DMS53 (cell line): ENCODE measurements at regions not wholly inside any gene's neighbourhood (a gene's known extent, or its start where the extent isn't known, plus 50 kb on each side); places are given as distances from the start of the nearest gene placed in this dataset.

ENCODE experiments used
- DNase-seq: peaks from one replicate; lab custom pipeline; 2025; lab: John Stamatoyannopoulos, UW

- no peak for DNase-seq
Measured at GRCh38 chr21:39024538-39024937, 158.7 kb downstream of the PSMG1 start.

- peak; percentile 47 for DNase-seq
Measured at GRCh38 chr21:39022863-39023693, 160.2 kb downstream of the PSMG1 start.

GRCh38 chr21:39022466-39022862 lies 160.8 kb downstream of the PSMG1 start:
- DNase-seq = no peak

DNA sequence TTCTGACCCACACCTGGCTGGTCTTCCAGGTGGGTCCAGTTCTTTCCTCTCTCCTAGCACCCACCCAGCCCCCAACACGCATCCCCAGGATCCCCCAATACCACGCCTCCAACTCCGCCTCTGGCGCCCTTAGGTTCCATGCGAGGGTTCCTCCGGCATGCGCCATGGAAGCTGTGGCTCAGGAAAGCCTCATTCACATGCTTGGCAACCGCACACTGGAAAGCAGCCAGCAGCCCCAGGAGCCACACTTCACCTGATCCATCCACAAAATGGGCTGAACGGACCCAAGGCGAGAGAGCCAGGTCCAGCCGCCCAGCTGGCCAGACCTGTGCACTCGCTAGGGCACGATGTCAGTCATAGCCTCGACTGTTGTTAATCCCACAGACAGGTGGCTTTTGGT lies 161.2 kb downstream of the PSMG1 start:
- no peak for DNase-seq

GRCh38 chr21:39021478-39021832 lies 161.8 kb downstream of the PSMG1 start:
- DNase-seq = no peak

GRCh38 chr21:39020751-39021477 lies 162.3 kb downstream of the PSMG1 start:
- no peak for DNase-seq

- no peak for DNase-seq
Measured at GRCh38 chr21:39018730-39019129, 164.5 kb downstream of the PSMG1 start.

DNA sequence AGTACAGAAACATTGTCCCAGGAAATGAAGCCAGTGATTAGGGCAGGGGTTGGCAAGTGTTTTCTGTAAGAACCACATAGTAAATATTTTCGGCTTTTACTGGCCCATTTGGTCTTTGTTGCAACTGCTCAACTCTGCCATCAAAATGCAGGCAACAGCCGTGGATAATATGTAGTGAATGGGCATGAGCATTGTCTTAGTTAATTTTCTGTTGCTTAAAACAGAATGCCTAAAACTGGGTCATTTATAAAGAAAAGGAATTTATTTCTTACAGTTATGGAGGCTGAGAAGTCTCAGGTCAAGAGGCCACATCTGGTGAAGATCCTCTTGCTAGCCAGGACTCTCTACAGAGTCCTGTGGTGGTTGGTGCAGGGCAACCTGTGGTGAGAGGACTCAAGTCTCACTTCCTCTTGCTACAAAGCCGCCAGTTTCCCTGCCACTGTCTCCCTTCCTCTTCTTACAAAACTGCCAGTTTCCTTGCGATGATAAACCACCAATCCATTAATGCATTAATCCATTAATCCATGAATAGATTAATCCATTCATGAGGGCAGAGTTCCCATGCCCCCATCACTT lies 166.4 kb downstream of the PSMG1 start:
- no peak for DNase-seq

DNA sequence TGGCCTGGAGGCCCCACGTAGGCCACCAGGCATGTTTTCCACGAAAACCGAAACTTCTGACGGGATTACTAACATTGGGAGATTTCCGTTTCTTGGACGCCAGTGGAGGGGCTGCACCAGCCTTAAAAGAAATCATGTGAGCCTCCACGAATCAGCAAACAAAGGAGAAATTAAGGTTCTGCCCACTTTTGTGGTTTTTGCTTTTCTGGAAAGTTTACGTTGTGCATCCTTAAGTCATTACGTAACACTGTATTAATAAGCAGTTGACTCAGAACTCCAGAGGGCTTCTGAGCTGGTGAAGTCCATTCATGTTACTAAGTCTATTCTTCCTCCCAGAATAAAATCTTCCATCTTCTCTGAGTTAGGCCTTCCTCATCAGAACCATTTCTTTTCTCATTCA lies 168.5 kb downstream of the PSMG1 start:
- DNase-seq = no peak

- DNase-seq = no peak
Measured at GRCh38 chr21:39012326-39013230, 170.7 kb downstream of the PSMG1 start.

DNA sequence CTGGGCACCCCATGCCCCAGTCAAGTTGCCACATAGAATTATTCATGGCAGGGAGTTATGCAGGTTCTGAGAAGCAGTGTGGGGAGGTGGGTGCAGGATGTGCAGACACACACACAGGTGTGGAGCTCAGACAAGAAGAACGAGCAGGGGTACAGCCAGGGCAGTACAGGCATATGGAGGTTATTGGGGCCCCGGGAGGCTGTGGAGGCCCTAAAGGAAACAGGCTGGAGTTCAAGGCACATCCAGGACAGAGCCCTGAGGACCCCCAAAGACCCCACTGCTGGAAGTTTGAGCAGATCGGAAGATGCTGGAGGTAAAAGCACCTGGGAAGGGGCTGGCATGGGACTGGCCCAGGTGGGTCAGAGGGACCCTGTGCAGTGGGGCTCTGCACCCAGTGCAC lies 171.3 kb downstream of the PSMG1 start:
- DNase-seq = no peak

DNA sequence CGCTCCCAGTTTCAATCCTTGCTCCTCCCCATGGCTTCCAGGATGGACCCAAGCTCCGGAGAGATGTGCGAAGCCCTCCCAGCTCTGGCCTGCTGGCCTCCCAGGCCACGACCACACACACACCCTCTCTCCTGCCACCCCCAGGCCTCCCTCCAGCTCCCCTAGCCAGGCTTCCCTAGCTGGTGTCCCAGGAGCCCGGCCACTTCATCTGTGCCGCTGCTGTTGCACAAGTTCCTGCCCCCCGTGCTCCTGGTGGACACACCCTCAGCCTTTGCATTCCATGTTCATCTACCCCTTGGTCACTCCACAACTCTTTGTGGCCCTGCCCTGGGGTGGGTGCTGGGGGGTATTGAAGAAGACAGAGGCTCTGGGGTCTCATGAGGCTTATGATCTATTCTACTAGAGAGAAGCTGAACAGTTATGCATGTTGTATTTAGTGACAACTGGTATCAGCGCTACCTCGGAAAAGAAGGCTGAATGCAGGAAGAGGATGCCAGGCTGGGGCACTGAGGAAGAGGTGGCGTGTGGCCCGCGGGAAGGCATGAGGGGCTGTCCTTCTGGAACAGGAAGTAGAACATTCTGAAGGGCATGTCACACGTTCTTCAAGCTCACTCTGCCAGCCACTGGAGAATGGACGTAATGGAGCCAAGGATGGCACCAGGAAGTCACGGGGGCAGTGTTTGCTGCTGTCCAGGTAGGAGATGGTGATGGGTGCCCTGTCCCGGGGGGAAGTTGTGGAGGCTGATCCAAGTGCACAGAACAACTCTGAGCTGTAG lies 172.4 kb downstream of the PSMG1 start:
- no peak for DNase-seq

GRCh38 chr21:39009587-39010225 lies 173.5 kb downstream of the PSMG1 start:
- no peak for DNase-seq

DNA sequence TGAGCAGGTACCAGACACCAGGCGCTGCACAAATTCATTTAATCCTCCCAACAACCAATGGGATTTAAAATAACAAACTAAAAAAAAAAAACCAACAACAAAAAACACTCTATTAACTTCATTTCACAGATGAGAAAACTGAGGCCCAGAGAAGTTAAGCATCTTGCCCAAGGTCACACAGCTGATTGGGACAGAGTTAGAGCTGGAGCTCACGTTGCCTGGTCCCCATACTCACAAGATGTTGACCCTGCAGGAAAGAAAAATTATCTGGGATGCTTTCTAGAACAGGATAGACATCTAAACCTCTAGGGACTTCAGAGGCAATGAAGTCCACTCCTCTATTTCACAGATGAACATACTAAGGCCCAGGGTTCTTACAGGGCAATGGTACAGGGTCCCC lies 175.3 kb downstream of the PSMG1 start:
- DNase-seq = no peak

DNA sequence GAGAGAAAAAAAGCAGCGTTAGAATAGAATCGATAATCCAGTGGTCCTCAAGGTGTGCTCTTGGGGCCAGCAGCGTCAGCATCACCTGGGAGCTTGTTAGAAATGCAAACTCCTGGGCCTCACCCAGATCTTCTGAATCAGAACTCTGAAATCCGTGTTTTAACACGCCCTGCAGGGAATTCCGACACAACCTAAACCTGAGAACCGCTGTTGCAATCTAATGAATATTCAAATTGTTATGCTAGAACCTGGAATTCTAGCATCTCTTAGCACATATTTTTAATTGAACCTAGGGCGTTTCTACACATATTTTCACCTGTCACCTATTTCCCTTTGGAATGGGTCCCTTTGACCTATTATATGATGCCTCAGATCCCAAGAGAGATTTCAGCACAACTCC lies 175.7 kb downstream of the PSMG1 start:
- DNase-seq = no peak

GRCh38 chr21:39006571-39007311 lies 176.5 kb downstream of the PSMG1 start:
- no peak for DNase-seq

- no peak for DNase-seq
Measured at GRCh38 chr21:39005502-39005787, 177.8 kb downstream of the PSMG1 start.

DNA sequence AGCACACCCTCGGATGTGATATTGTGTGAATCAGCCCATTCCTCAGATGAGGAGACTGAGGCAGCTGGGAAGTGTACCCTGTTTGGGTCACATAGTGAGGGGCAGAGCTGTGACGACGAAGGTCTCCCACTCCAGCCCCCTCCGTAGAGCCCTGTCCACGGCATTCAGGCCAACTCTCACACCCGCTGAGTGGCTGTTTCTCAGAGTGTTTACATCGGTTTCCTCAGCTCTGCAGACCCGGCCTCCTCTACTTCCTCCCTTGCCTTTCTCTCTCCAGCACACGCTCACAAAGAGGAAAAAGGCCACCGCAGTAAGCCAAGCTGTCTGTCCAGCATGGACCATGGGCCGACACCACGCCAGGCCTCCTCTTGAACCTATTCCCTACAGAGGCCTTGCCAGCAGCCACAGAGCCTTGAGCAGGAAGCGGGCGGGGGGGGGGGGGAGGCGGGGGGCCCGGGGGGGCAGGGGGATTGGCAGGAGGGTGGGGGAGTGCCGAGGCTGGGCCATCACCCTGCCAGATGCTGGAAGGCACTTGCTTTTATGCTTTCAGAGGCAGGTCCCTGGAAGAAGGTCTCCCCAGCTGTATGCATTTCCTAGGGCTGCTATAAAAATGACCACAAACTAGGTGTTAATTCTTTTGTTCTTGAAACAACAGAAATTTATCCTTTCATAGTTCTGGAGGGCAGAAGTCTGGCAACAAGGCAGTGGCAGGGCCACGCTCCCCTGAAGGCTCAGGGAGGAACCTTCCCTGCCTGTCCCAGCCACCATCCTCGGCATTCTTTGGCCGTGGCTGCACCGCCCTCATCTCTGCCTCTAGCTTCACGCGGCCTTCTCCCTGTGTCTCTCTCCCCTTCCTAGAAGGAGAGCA lies 178.4 kb downstream of the PSMG1 start:
- DNase-seq = no peak

- peak; percentile 37 for DNase-seq
Measured at GRCh38 chr21:39003982-39004633, 179.1 kb downstream of the PSMG1 start.
